H1 (cell line): ENCODE measurements at regions not wholly inside any gene's neighbourhood (a gene's known extent, or its start where the extent isn't known, plus 50 kb on each side); places are given as distances from the start of the nearest gene placed in this dataset.

Source experiments
- CTCF ChIA-PET: fragments of 300-600 bp; sonication (Branson Sonifier 250); formaldehyde crosslinking; loops from one replicate; lab custom pipeline; 2021; ENCODE audit not compliant: partially characterized antibody; lab: Charles Lee
- POLR2A ChIA-PET: fragments of 300-600 bp; sonication (Branson Sonifier 250); formaldehyde crosslinking; loops from one replicate; lab custom pipeline; 2021; ENCODE audit warnings: inconsistent platforms; ENCODE audit not compliant: partially characterized antibody; lab: Charles Lee
- DNase-seq, 2 experiments: peaks; one replicate each; pipeline versions ENCODE4 v3.0.0 to v3.0.0-alpha.2; 2010 to 2022; ENCODE audit warnings: low spot score in 2 of 2, low read depth in 1 of 2, mixed read lengths in 1 of 2
- FAIRE-seq: peaks from 2 replicates; lab custom pipeline; 2011; peaks lifted over from hg19 to GRCh38; lab: Jason Lieb, UNC
- H2AFZ ChIP-seq: 2 replicates; pipeline ENCODE4 v1.8.1; 2012; ENCODE audit warnings: low read length, inconsistent platforms
- H2AK5ac ChIP-seq: 2 replicates; pipeline ENCODE4 v1.6.1; 2013; ENCODE audit warnings: low read depth, low read length
- H2BK120ac ChIP-seq: replicated peaks from 2 replicates; pipeline ENCODE3; 2013; ENCODE audit warnings: low read depth, low read length, inconsistent platforms
- H2BK12ac ChIP-seq: 2 replicates; pipeline ENCODE4 v1.6.1; 2013; ENCODE audit warnings: low read depth, low read length
- H2BK15ac ChIP-seq: 2 replicates; pipeline ENCODE4 v1.6.1; 2013; ENCODE audit warnings: low read length
- H2BK20ac ChIP-seq: 2 replicates; pipeline ENCODE4 v1.6.1; 2013; ENCODE audit warnings: low read length
- H2BK5ac ChIP-seq: 2 replicates; pipeline ENCODE4 v1.6.1; 2013; ENCODE audit warnings: low read depth, low read length
- H3K14ac ChIP-seq: 2 replicates; pipeline ENCODE4 v1.6.1; 2013; ENCODE audit warnings: inconsistent platforms; ENCODE audit not compliant: insufficient read length
- H3K18ac ChIP-seq: 2 replicates; pipeline ENCODE4 v1.6.1; 2013; ENCODE audit warnings: low read length; ENCODE audit errors: extremely low read depth
- H3K23ac ChIP-seq: 2 replicates; pipeline ENCODE4 v1.6.1; 2013; ENCODE audit warnings: inconsistent platforms; ENCODE audit not compliant: insufficient read length
- H3K23me2 ChIP-seq: 2 replicates; pipeline ENCODE4 v1.6.1; 2013; ENCODE audit warnings: low read depth, low read length
- H3K27ac ChIP-seq: 2 replicates; pipeline ENCODE4 v1.6.1; 2011; ENCODE audit warnings: low read depth, low read length, inconsistent platforms
- H3K27me3 ChIP-seq, 4 experiments: replicated peaks in 1 of 4; 1 replicate in 1 of 4; 2 replicates in 3 of 4; pipeline versions ENCODE4 v1.6.1 to v1.8.1; 2011 to 2013; ENCODE audit warnings: low read length in 3 of 4, mild to moderate bottlenecking in 3 of 4, inconsistent platforms in 2 of 4, mixed read lengths in 2 of 4, moderate library complexity in 1 of 4; ENCODE audit not compliant: control insufficient read depth in 3 of 4, insufficient read depth in 3 of 4; ENCODE audit errors: extremely low read depth in 1 of 4
- H3K36me3 ChIP-seq, 4 experiments: 2 replicates each; pipeline versions ENCODE4 v1.6.1 to v1.8.1; 2011 to 2013; ENCODE audit warnings: mild to moderate bottlenecking in 4 of 4, low read length in 3 of 4, moderate library complexity in 2 of 4, control low read depth in 1 of 4, inconsistent platforms in 1 of 4; ENCODE audit not compliant: insufficient read depth in 4 of 4, control insufficient read depth in 2 of 4
- H3K4ac ChIP-seq: replicated peaks from 2 replicates; pipeline ENCODE3; 2013; ENCODE audit warnings: low read length, low read depth, mixed read lengths, inconsistent platforms; ENCODE audit not compliant: insufficient read length
- H3K4me1 ChIP-seq, 4 experiments: replicated peaks in 1 of 4; 1 replicate in 1 of 4; 2 replicates in 3 of 4; pipeline versions ENCODE4 v1.6.1 to v1.8.1; 2011 to 2013; ENCODE audit warnings: low read length in 3 of 4, inconsistent platforms in 2 of 4, mixed read lengths in 1 of 4; ENCODE audit not compliant: insufficient read depth in 4 of 4, control insufficient read depth in 3 of 4
- H3K4me2 ChIP-seq, 2 experiments: 2 replicates each; pipeline versions ENCODE4 v1.6.1 to v1.8.1; 2011 to 2013; ENCODE audit warnings: low read depth in 2 of 2, low read length in 2 of 2, control low read depth in 1 of 2, inconsistent platforms in 1 of 2, mild to moderate bottlenecking in 1 of 2; ENCODE audit not compliant: insufficient read depth in 1 of 2
- H3K4me3 ChIP-seq, 4 experiments: fragments of 200-600, 300-600 bp in 1 of 4; sonication (generic), shearing (Covaris generic), sonication (Bioruptor Twin) in 1 of 4; 2 replicates each; pipeline versions ENCODE4 v1.5.1 to v1.8.1; 2011 to 2016; ENCODE audit warnings: low read length in 4 of 4, low read depth in 3 of 4, control low read depth in 2 of 4, inconsistent platforms in 2 of 4, mild to moderate bottlenecking in 2 of 4, mixed read lengths in 1 of 4, moderate library complexity in 1 of 4; ENCODE audit not compliant: insufficient read depth in 2 of 4; ENCODE audit errors: extremely low read depth in 1 of 4
- H3K56ac ChIP-seq: replicated peaks from 2 replicates; pipeline ENCODE3; 2013; ENCODE audit warnings: low read depth, mild to moderate bottlenecking, mixed read lengths, low read length, inconsistent platforms; ENCODE audit not compliant: insufficient read length
- H3K79me1 ChIP-seq: 2 replicates; pipeline ENCODE4 v1.6.1; 2013; ENCODE audit warnings: low read depth, low read length, control low read depth
- H3K79me2 ChIP-seq, 2 experiments: 2 replicates each; pipeline versions ENCODE4 v1.6.1 to v1.8.1; 2012 to 2013; ENCODE audit warnings: low read length in 2 of 2, mild to moderate bottlenecking in 2 of 2, inconsistent platforms in 1 of 2; ENCODE audit not compliant: insufficient read depth in 2 of 2, control insufficient read depth in 1 of 2
- H3K9ac ChIP-seq, 4 experiments: replicated peaks in 1 of 4; 1 replicate in 1 of 4; 2 replicates in 3 of 4; pipeline versions ENCODE4 v1.6.1 to v1.8.1; 2011 to 2013; ENCODE audit warnings: low read depth in 3 of 4, low read length in 3 of 4, control low read depth in 2 of 4, mild to moderate bottlenecking in 2 of 4, moderate library complexity in 2 of 4, inconsistent platforms in 1 of 4; ENCODE audit errors: extremely low read depth in 1 of 4
- H3K9me3 ChIP-seq, 2 experiments: 2 replicates each; pipeline versions ENCODE4 v1.6.1 to v1.8.1; 2012 to 2013; ENCODE audit warnings: mild to moderate bottlenecking in 2 of 2, moderate library complexity in 2 of 2, control low read depth in 1 of 2, inconsistent platforms in 1 of 2, low read depth in 1 of 2, low read length in 1 of 2, mixed read lengths in 1 of 2; ENCODE audit not compliant: insufficient read depth in 2 of 2
- H4K20me1 ChIP-seq, 2 experiments: replicated peaks in 1 of 2; 2 replicates each; pipeline versions ENCODE3 to v1.8.1; 2011 to 2013; ENCODE audit warnings: inconsistent platforms in 2 of 2, low read length in 2 of 2, mild to moderate bottlenecking in 1 of 2; ENCODE audit not compliant: insufficient read depth in 2 of 2, control insufficient read depth in 1 of 2
- H4K5ac ChIP-seq: 2 replicates; pipeline ENCODE4 v1.6.1; 2013; ENCODE audit warnings: low read length, low read depth, mixed read lengths, inconsistent platforms; ENCODE audit not compliant: insufficient read length
- H4K8ac ChIP-seq: 2 replicates; pipeline ENCODE4 v1.8.0; 2013; ENCODE audit warnings: mild to moderate bottlenecking, moderate library complexity, low read length, inconsistent platforms; ENCODE audit not compliant: insufficient read depth; ENCODE audit errors: extremely low read depth
- H4K91ac ChIP-seq: replicated peaks from 2 replicates; pipeline ENCODE3; 2013; ENCODE audit warnings: low read length, mixed read lengths, inconsistent platforms; ENCODE audit not compliant: insufficient read length
- KDM1A ChIP-seq: fragments of 200-600, 300-600 bp; sonication (generic); IDR thresholded peaks from 2 replicates; pipeline ENCODE4 v1.7.1; 2016; ENCODE audit warnings: mild to moderate bottlenecking, low read length, borderline replicate concordance
- POU5F1 ChIP-seq: IDR thresholded peaks from 2 replicates; pipeline ENCODE4 v1.6.1; 2011; ENCODE audit warnings: low read depth, mild to moderate bottlenecking, low read length, moderate library complexity
- WGBS, 2 experiments: shearing (Covaris generic) in 1 of 2; methylation state at CpG; one replicate each; pipeline versions ENCODE4 v1.1.6 to v1.1.7; 2013 to 2015; ENCODE audit warnings: low lambda C conversion rate in 2 of 2, mixed read lengths in 2 of 2, inconsistent platforms in 1 of 2, low coverage in 1 of 2, missing lambda C conversion rate in 1 of 2; ENCODE audit not compliant: insufficient replicate concordance in 2 of 2, insufficient coverage in 1 of 2, insufficient read length in 1 of 2; ENCODE audit errors: extremely low coverage in 1 of 2, missing lambda C conversion rate in 1 of 2; 5-methylcytosine and 5-hydroxymethylcytosine counted together

GRCh38 chr13:64130171-64130570 lies 2714.5 kb upstream of the PCDH20 start:
- H2AFZ ChIP-seq: peak overlapping the region; percentile 65; the same call in 1 of the 2 replicates
- no peak overlapping the region for H3K18ac ChIP-seq
- H3K27me3 ChIP-seq: no peaks in the 10 kb centered on the region
- no peak for TF ChIP-seq POU5F1
- no peak for TF ChIP-seq KDM1A
- H4K91ac ChIP-seq: no peak overlapping the region
- H3K4me2 ChIP-seq: no peak overlapping the region
- FAIRE-seq: no peak
- H4K20me1 ChIP-seq: no peaks in the 10 kb centered on the region
- DNase-seq: no peak
- no peak overlapping the region for H3K4ac ChIP-seq
- CTCF ChIA-PET: no interaction called here
- H2AK5ac ChIP-seq: no peak overlapping the region
- no peaks in the 10 kb centered on the region for H3K79me2 ChIP-seq
- no peak overlapping the region for H3K4me3 ChIP-seq
- H3K14ac ChIP-seq: no peak overlapping the region
- no peak overlapping the region for H2BK20ac ChIP-seq
- WGBS, 2 experiments: 31% methylated on average over 3 of the region's 3 CpGs; no CpG with 5 or more reads in 1 of the 2 experiments
- H4K5ac ChIP-seq: no peak overlapping the region
- H2BK5ac ChIP-seq: no peak overlapping the region; the same call in 1 of the 2 replicates
- no peaks in the 10 kb centered on the region for H3K23me2 ChIP-seq
- no peak overlapping the region for H4K8ac ChIP-seq
- no peak overlapping the region for H2BK120ac ChIP-seq
- POLR2A ChIA-PET: no interaction called here
- no peak overlapping the region for H3K23ac ChIP-seq
- H3K79me1 ChIP-seq: no peaks in the 10 kb centered on the region
- no peaks in the 10 kb centered on the region for H3K4me1 ChIP-seq
- no peak overlapping the region for H2BK12ac ChIP-seq
- H3K56ac ChIP-seq: no peak overlapping the region
- no peak overlapping the region for H3K27ac ChIP-seq
- no peaks in the 10 kb centered on the region for H3K9me3 ChIP-seq
- no peak overlapping the region for H2BK15ac ChIP-seq
- H3K36me3 ChIP-seq: no peaks in the 10 kb centered on the region
- no peak overlapping the region for H3K9ac ChIP-seq
